ENCODE measurements at regions not wholly inside any gene's neighbourhood (a gene's known extent, or its start where the extent isn't known, plus 50 kb on each side); places are given as distances from the start of the nearest gene placed in this dataset.
"Not testable (repeated sequence)": the region's sequence is repeated elsewhere in the genome, so short reads cannot be mapped to it uniquely, and the experiment has no call there.

GRCh38 chr6:3530515-3530914 is 73.7 kb upstream of the SLC22A23 start:
- in situ Hi-C loops (cut with HindIII; ENCODE audit: low sequenced_read_pairs), result loop anchor here (5.0 kb wide), 1 partner anchor 38 kb away; no protein-coding TSS in a partner anchor

DNA sequence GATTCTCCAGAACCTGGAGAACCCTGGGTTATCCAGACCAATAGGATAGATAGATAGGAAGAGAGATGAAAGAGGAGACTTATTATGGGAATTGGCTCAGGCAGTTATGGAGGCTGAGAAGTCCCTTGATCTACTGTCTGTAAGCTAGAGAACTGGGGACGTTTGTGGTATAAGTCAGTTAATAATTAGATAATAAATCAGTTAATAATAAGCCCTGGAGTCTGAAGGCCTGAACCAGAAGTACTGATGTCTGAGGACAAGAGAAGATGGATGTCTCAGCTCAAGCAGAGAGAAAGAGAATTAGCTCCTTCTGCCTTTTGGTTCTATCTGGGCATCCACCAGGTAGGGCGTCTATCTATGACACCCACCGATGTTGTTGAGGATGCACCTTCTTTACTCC is 72.9 kb upstream of the SLC22A23 start:
- in situ Hi-C loops (cut with HindIII; ENCODE audit: low sequenced_read_pairs), result loop anchor here (5.0 kb wide), 1 partner anchor 37 kb away; no protein-coding TSS in a partner anchor

DNA sequence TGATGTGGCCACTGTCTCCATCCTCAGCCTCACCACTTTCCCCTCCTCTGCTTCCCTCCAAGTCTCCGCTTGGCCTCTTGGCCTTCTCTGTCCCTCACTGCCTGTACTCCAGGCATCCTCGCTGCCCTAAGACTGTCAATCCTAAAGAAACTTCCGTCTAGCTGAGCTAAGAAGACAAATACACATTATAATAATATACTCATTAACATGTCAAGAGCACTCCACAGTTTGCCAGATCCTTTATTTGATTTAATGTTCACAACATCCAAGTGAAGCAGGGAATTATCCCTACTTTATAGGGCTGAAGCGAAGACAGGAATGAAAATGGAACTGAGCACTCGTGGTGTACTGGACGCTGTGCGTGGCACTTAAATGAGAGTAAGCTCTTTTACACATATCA is 72.4 kb upstream of the SLC22A23 start:
- in situ Hi-C loops (cut with HindIII; ENCODE audit: low sequenced_read_pairs), result no loop called here

DNA sequence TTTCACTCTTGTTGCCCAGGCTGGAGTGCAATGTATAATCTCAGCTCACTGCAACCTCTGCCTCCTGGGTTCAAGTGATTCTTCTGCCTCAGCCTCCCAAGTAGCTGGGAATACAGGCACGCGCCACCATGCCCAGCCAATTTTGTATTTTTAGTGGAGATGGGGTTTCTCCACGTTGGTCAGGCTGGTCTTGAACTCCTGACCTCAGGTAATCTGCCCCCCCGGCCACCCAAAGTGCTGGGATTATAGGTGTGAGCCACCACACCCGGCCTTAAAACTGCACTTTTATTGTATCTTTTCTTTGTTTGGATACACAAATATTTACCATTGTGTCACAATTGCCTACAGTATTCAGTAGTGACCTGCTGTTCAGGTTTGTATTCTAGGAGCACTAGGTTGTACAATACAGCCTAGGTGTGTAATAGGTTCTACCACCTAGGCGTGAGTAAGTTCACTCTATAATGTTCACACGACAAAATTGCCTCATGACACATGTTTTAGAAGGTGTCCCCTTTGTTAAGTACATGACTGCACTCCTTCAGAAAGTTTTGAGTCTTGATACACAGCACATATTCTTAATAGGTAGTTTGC is 71.3 kb upstream of the SLC22A23 start:
- in situ Hi-C loops (cut with HindIII; ENCODE audit: low sequenced_read_pairs), result not testable (repeated sequence)

DNA sequence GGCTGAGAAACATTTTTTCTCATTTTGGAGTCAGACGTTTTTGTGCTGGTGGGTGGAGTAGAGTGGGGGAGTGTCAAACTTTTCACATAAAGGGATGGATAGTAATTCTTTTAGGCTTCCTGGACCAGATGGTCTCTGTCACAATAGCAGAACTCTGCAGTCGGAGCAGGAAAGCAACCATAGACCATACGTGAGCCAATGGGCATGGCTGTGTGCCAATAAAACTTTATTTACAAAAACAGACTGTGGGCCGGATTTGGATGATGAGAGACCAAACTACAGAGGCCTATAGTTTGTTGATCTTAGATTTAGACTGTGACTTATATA is 70.8 kb upstream of the SLC22A23 start:
- in situ Hi-C loops (cut with HindIII; ENCODE audit: low sequenced_read_pairs), result no loop called here

- in situ Hi-C loops (cut with HindIII; ENCODE audit: low sequenced_read_pairs), result no loop called here
Measured at GRCh38 chr6:3526962-3527650, 70.3 kb upstream of the SLC22A23 start.

DNA sequence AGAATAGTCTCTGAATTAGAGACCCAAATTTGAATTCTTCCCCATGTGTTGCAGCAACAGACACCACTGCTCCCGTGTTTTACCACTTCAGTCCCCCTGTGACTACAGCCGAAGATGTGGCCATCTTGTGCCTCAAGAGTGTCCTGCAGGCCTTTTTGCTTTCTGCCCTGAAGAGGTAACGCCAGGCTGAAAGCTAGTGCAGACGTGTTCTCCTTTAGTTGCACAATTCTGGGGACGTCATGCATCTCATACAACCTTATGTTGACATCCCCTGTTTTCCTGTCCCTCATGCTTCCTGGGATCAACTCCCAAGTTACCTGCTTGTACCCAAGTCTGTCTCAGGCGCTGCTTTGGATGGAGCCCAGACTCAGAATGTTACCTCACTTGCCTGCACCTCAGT is 69.1 kb upstream of the SLC22A23 start:
- in situ Hi-C loops (cut with HindIII; ENCODE audit: low sequenced_read_pairs), result no loop called here

DNA sequence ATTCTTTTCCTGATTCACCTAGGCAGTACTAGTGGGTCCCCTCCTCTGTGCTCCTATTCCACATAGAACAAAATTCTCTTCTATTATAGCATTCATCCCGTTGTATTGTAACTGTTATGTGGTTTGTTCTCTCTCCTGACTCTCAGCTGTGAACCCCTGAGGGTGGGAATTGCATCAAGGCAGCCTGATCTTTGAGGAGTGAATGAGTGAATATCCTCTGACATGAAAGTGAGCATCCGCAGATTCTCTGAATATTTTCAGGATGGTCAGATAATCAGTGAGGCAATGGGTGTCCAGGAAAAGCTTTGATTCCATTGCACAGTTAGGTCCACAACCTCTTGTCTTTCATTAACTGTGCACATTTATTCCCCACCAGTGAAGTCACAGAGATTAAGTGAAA is 67.6 kb upstream of the SLC22A23 start:
- in situ Hi-C loops (cut with HindIII; ENCODE audit: low sequenced_read_pairs), result loop anchor here (5.0 kb wide), 1 partner anchor 58 kb away; no protein-coding TSS in a partner anchor

DNA sequence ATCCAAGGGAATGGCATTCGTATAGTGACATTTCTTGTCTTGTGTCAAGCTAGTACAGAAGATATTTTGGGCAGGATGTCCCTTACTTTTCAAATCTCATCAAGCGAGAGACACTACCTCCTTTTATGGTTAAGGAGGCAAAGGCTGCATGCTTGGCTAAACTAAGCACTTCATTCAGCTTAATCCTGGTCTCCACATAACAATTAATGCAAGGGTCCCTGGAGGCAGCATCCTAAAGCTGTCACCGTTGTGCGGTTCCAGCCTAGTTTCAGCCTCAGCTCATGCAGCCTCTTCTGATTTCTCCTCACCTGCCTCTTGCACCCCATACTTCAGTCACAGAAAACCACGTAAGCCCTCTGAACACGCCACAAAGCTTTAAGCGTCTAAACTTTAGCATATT is 67.1 kb upstream of the SLC22A23 start:
- in situ Hi-C loops (cut with HindIII; ENCODE audit: low sequenced_read_pairs), result loop anchor here (5.0 kb wide), 1 partner anchor 58 kb away; no protein-coding TSS in a partner anchor

DNA sequence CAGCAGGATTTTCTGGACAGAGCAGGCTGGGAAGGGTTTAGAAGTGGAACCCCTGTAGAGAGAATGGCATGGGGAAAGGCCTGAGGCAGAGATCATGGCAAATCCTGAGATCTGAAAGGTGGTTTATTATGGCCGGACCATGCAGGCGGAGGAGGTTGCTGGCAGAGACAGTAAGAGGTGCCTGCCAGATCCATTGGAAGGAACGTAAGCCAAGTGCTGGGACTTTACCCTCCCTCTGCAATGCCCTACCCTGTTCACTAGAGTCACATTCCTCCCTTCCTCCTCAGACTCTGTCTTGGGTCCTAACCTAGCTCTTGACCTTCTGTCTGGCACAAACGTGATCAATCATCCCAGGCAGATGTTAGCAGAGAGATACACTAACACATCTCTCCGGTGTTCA is 66.4 kb upstream of the SLC22A23 start:
- in situ Hi-C loops (cut with HindIII; ENCODE audit: low sequenced_read_pairs), result loop anchor here (5.0 kb wide), 1 partner anchor 59 kb away; no protein-coding TSS in a partner anchor

DNA sequence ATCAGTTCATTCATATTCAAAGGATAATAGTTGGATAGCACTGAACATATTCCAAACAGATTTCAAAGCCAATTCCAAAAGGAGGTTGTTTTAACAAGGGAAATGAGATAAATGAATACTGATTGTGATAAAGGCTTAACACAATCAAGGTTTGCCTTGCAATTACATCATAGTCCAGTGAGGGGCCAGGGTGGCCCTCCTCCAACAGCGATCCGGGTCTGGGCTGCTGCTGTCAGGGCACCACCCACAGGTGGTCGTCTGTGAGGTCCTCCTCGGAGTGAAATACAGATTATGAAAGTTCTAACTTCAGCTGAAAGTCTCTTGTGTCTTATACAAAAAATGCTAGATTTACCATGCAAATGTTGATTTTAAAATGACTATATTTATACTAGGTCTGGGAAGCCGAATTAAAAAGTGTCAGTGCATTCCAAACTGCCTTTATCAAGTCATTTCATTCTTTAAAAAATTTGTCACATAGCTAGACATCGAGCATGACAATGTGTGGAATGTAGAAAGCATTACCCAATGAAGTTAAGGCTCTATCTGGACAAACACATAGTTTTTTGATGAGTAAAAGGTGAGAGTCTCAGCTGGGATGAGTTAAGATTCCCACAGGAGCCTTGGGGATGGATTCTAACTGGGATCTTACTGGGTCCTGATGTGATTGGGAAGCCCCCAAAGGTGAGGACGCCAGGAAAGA is 65.9 kb upstream of the SLC22A23 start:
- in situ Hi-C loops (cut with HindIII; ENCODE audit: low sequenced_read_pairs), result loop anchor here (5.0 kb wide), 1 partner anchor 60 kb away; no protein-coding TSS in a partner anchor

DNA sequence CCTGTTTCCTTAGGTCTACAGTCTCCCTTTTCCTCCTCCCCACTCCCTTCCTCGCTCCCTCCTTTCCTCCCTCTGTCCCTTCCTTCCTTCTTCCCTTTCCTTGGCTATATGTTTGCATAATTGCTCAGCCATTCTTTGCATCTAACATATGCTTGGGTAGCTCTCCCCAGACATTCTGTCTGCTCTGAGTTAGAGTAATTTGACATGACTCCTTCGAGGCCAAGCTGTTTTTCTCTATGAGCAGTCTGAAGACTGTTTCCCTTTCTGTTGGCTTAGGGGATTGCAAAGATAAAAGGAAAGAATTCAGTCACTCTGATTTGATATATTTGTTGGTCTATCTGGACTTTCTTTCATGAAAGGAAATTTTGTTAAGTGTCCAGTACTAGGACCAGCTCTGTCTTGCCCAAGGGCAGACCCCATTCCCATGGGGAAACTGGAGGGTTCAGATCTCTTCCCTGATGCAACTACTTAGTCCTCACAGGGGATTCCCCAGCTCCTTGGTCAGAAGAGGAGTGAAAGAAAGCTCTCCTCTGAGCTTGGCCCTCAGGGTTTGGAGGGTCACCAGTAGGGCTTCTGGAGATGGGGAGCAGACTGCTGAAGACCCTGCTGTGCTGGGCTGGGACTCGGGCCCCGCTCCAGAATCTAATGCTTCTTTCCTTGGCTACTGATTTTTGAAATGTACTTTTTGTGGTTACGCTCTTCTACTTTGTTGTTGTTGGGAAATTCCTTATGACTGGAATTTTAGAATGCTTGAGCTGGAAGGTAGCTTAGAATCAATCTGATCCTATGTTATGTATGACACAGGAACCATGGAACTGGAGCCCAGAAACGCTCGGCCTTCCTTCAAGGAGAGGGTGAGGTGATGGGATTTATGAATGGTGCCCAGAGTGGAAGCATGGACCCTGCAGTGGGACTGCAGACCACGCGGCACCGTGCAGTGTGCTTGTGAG is 63.7 kb upstream of the SLC22A23 start:
- in situ Hi-C loops (cut with HindIII; ENCODE audit: low sequenced_read_pairs), result loop anchor here (5.0 kb wide), 1 partner anchor 62 kb away; no protein-coding TSS in a partner anchor

DNA sequence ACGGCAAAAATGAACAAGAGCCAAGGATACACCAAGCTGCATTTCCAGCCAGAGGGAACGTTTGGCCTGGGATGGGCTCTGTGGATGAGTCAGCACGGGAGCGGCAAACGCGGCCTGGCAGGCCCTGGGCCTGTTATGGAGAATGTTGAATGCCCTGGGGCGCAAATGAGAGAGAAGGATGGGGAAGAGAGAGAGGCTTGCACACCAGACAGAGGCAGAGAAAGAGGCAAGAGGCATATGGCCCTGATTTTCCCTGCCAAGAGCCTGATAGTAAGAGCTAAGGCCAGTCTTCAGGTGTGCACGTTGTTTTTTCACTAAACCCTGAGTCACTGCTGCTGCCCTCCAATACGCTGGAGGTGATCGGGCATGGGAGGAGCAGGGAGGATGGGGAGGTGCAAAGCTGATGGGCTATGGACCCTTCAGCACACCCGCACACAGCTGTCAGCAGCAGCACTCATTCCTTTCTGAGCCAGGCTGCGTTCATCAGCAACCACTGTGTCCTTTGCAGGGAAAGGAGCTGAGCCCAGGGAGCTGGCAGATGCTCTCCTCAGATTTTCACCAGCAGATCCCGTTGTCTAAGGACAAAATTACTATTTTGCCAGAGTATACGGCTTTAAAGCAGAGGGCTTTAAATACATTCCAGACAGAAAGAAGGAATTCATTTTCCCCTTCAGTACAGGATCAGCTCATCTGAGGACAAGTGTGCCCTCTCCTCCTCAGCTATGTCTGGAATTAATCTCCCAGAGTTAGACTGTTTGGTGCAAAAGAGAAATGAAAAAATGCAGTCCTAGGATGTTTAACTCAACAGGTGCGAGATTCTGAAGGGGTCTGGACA is 61.7 kb upstream of the SLC22A23 start:
- in situ Hi-C loops (cut with HindIII; ENCODE audit: low sequenced_read_pairs), result no loop called here

GRCh38 chr6:3517350-3517749 is 60.5 kb upstream of the SLC22A23 start:
- in situ Hi-C loops (cut with HindIII; ENCODE audit: low sequenced_read_pairs), result no loop called here

DNA sequence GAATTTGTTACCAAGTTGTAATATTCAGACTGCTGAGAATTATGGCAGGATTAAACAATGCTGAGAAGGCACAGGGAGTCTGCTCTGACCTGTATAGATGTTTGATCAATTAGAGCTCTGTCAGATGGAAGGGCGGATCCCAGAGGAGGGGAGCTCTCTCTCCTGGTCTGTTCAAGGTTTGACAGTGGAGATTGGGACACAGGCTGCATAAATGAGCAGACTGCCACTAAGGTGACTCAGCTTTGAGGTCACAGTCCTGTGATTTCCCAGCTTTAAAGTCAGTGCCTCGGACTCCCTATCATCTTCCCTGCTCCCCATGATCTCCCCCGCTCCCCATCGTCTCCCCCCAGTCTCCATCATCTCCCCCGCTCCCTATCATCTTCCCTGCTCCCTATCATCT is 59.2 kb upstream of the SLC22A23 start:
- in situ Hi-C loops (cut with HindIII; ENCODE audit: low sequenced_read_pairs), result no loop called here

DNA sequence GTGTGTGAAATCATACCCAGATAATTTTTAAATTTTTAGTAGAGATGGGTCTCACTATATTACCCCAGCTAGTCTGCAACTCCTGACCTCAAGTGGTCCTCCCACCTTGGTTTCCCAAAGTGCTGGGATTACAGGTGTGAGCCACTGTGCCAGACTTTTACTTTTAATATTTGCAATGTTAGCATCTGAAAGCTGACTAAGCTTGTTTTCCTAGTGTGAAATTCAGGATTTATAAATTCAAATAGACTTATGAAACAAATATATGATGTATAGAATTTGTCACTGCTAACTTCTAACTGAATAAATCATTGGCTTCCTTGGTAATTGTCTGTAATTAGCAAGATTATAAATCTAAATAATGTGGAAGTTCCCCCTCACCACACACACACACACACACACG is 58.8 kb upstream of the SLC22A23 start:
- in situ Hi-C loops (cut with HindIII; ENCODE audit: low sequenced_read_pairs), result no loop called here

DNA sequence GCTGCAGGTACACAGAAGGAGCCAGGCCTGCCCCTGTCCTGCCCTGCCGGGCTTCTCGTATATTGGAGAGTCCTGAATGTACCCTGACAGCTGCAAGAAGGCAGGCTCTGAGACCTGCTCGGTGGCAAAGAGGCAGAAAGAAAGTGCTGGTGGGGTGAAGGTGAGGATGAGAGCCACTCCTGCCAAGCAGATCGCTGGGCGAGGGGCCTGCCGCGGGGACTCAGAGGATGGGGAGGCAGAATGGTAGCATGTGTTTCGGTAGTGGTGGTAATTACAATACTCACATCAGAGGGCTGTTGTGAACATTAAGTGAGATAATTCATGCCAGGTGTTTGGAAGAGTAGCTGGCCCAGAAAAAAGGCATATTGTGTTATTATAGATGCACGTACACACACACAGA is 56.6 kb upstream of the SLC22A23 start:
- in situ Hi-C loops (cut with HindIII; ENCODE audit: low sequenced_read_pairs), result no loop called here

DNA sequence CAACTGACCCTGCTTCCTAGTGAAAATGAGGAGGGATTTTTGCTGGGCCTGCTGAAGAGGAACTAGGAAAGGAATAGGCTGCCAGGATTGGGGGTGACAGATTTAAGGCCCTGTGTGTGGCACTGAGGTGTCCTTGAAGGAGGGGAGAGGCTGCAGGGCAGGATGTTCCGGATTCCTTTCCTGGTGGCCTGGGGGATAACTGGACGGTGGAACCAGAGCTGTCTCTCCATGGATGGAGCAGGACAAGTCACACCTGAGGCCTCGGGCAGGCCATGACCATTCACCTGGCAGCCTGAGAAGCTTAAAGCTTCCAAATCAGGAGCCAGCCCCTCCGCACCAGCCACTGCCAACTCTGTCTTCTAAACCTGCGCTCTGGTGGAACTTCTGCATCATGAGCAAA is 56.0 kb upstream of the SLC22A23 start:
- in situ Hi-C loops (cut with HindIII; ENCODE audit: low sequenced_read_pairs), result no loop called here

GRCh38 chr6:3510617-3511016 is 53.8 kb upstream of the SLC22A23 start:
- in situ Hi-C loops (cut with HindIII; ENCODE audit: low sequenced_read_pairs), result no loop called here

DNA sequence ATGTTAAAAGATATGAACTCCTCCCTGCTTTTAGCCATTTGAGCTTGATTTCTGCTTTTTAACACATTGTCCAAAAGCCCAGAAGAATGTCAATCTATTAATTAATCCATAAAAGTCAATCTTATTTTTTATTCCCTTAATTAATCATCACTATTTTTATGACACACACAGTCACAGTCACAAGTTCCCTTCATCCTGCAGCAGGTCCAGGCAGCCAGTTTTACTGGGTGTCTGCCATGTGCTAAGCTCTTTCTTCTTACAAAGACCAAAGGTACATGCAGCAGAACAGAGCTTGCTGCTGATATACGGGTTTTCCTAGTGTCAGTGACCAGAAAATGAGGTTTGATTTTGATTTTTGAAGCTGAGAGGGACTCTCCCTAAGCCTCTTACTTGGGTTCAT is 53.3 kb upstream of the SLC22A23 start:
- in situ Hi-C loops (cut with HindIII; ENCODE audit: low sequenced_read_pairs), result no loop called here
